B cell (primary cell): ENCODE measurements at regions not wholly inside any gene's neighbourhood (a gene's known extent, or its start where the extent isn't known, plus 50 kb on each side); places are given as distances from the start of the nearest gene placed in this dataset.

Source experiments
- ATAC-seq: fragments of 200-7000 bp; cut with Tn5 transposase; one replicate; pipeline ENCODE4 v1.10.0; 2021; ENCODE audit warnings: low read depth, mild to moderate bottlenecking, moderate number of reproducible peaks, moderate library complexity
- CTCF ChIA-PET: fragments of 350-600 bp; sonication (Branson Sonifier 250); formaldehyde crosslinking; loops from one replicate; lab custom pipeline; 2021; ENCODE audit warnings: antibody characterized with exemption, inconsistent platforms; lab: Charles Lee
- POLR2A ChIA-PET: fragments of 350-600 bp; sonication (Branson Sonifier 250); formaldehyde crosslinking; loops from one replicate; lab custom pipeline; 2021; ENCODE audit warnings: antibody characterized with exemption; lab: Charles Lee
- DNase-seq: peaks from one replicate; pipeline ENCODE4 v3.0.0; 2013
- H2AFZ ChIP-seq: 2 replicates; pipeline ENCODE4 v1.6.1; 2012; ENCODE audit warnings: mild to moderate bottlenecking, low read depth, low read length; ENCODE audit not compliant: insufficient read depth, poor library complexity, severe bottlenecking
- H3K27ac ChIP-seq, 2 donors: 1 replicate in 1 of 2; 2 replicates in 1 of 2; pipeline ENCODE4 v1.5.1; 2012 to 2013; ENCODE audit warnings: low read length in 2 of 2, mild to moderate bottlenecking in 2 of 2, moderate library complexity in 1 of 2
- H3K27me3 ChIP-seq, 4 experiments: fragments of 200-600 bp in 1 of 4; sonication (generic) in 1 of 4; replicated peaks in 1 of 4; 1 replicate in 2 of 4; 2 replicates in 2 of 4; pipeline versions ENCODE4 v1.6.1 to v1.7.0; 2013 to 2016; ENCODE audit warnings: low read length in 3 of 4, mild to moderate bottlenecking in 2 of 4, mixed read lengths in 1 of 4, moderate library complexity in 1 of 4; ENCODE audit not compliant: insufficient read depth in 4 of 4, control insufficient read depth in 3 of 4; ENCODE audit errors: control extremely low read depth in 1 of 4
- H3K36me3 ChIP-seq, 2 experiments: replicated peaks in 1 of 2; 1 replicate in 1 of 2; 2 replicates in 1 of 2; pipeline versions ENCODE4 v1.6.1 to v1.7.1; 2013; ENCODE audit warnings: low read length in 1 of 2; ENCODE audit not compliant: insufficient read depth in 2 of 2, control insufficient read depth in 1 of 2; ENCODE audit errors: control extremely low read depth in 1 of 2, extremely low read depth in 1 of 2
- H3K4me1 ChIP-seq, 2 donors: fragments of 200-600 bp in 1 of 2; sonication (generic) in 1 of 2; 1 replicate in 1 of 2; 2 replicates in 1 of 2; pipeline versions ENCODE4 v1.5.1 to v1.6.1; 2013 to 2017; ENCODE audit warnings: low read length in 2 of 2; ENCODE audit not compliant: control insufficient read depth in 2 of 2, insufficient read depth in 2 of 2
- H3K4me2 ChIP-seq: replicated peaks from 2 replicates; pipeline ENCODE3; 2012; ENCODE audit warnings: mild to moderate bottlenecking, low read depth, low read length; ENCODE audit not compliant: poor library complexity, severe bottlenecking
- H3K4me3 ChIP-seq, 5 experiments: fragments of 200-600 bp in 1 of 5; sonication (generic) in 1 of 5; 1 replicate in 3 of 5; 2 replicates in 2 of 5; pipeline versions ENCODE4 v1.5.1 to v1.7.0; 2011 to 2016; ENCODE audit warnings: low read length in 4 of 5, mild to moderate bottlenecking in 4 of 5, low read depth in 2 of 5, control low read depth in 1 of 5, moderate library complexity in 1 of 5; ENCODE audit not compliant: insufficient read depth in 1 of 5; ENCODE audit errors: control extremely low read depth in 1 of 5, extremely low read depth in 1 of 5
- H3K79me2 ChIP-seq: fragments of 200-600 bp; sonication (generic); one replicate; pipeline ENCODE4 v1.6.0; 2016; ENCODE audit warnings: low read length; ENCODE audit not compliant: control insufficient read depth, insufficient read depth
- H3K9ac ChIP-seq: fragments of 200-600 bp; sonication (generic); 2 replicates; pipeline ENCODE4 v1.6.1; 2017; ENCODE audit warnings: mild to moderate bottlenecking, low read length, moderate library complexity
- H3K9me3 ChIP-seq, 3 donors: one replicate each; pipeline versions ENCODE4 v1.6.1 to v1.7.1; 2013; ENCODE audit warnings: low read length in 2 of 3; ENCODE audit not compliant: control insufficient read depth in 2 of 3, insufficient read depth in 1 of 3; ENCODE audit errors: control extremely low read depth in 1 of 3
- H4K20me1 ChIP-seq: 2 replicates; pipeline ENCODE4 v1.6.0; 2012; ENCODE audit warnings: mild to moderate bottlenecking, low read length; ENCODE audit not compliant: insufficient read depth, control insufficient read depth, poor library complexity, severe bottlenecking
- H3K27ac Mint-ChIP-seq: one replicate; pipeline ENCODE4 v1.8.0; 2021; ENCODE audit warnings: mixed read lengths
- H3K27me3 Mint-ChIP-seq: one replicate; pipeline ENCODE4 v1.8.0; 2021; ENCODE audit warnings: mixed read lengths
- H3K4me1 Mint-ChIP-seq: one replicate; pipeline ENCODE4 v1.8.0; 2021; ENCODE audit warnings: mixed read lengths
- H3K4me3 Mint-ChIP-seq: one replicate; pipeline ENCODE4 v1.8.0; 2021; ENCODE audit warnings: mixed read lengths
- H3K9me3 Mint-ChIP-seq: one replicate; pipeline ENCODE4 v1.8.0; 2022; ENCODE audit warnings: mixed read lengths; ENCODE audit not compliant: insufficient read depth
- CTCF ChIP-seq: fragments of 200-600 bp; IDR thresholded peaks from one replicate; pipeline ENCODE4 v1.8.0; 2022; ENCODE audit warnings: antibody characterized with exemption, mild to moderate bottlenecking
- EZH2 ChIP-seq: IDR thresholded peaks from 2 replicates; pipeline ENCODE4 v1.6.1; 2012; ENCODE audit warnings: borderline replicate concordance, low read depth, mild to moderate bottlenecking, moderate library complexity, low read length; ENCODE audit not compliant: insufficient read depth, poor library complexity, severe bottlenecking
- WGBS: methylation state at CpG from one replicate; pipeline ENCODE4 v1.1.5; 2013; ENCODE audit warnings: missing lambda C conversion rate; ENCODE audit not compliant: insufficient coverage; 5-methylcytosine and 5-hydroxymethylcytosine counted together
- intact Hi-C: fragments of 100-400 bp; cut with micrococcal nuclease; formaldehyde crosslinking; loops from one replicate; pipeline ENCODE4 v1.10.0; 2022

GRCh38 chr14:38524636-38525509, 269.0 kb upstream of the CLEC14A start:
- Histone ChIP-seq H3K4me3 (no peak overlapping the region), H3K36me3 (no peaks in the 10 kb centered on the region), H2AFZ (no peak overlapping the region), H4K20me1 (no peaks in the 10 kb centered on the region), H3K9me3 (peaks cover 0 to 1% (median 0%) of the 10 kb centered on the region in 3 donors), H3K79me2 (no peaks in the 10 kb centered on the region), H3K4me1 (no peaks in the 10 kb centered on the region), H3K27ac (no peak overlapping the region), H3K9ac (no peak overlapping the region), H3K27me3 (no peaks in the 10 kb centered on the region), H3K4me2 (no peak overlapping the region)
- intact Hi-C loops, result no loop called here
- H3K9me3 Mint-ChIP-seq, result no peaks in the 10 kb centered on the region
- no peak overlapping the region for H3K27ac Mint-ChIP-seq
- TF ChIP-seq EZH2, result no peak
- no peak for TF ChIP-seq CTCF
- WGBS, result 83% methylated on average over 1 of the region's 2 CpGs
- H3K4me3 Mint-ChIP-seq, result no peak overlapping the region
- no peaks in the 10 kb centered on the region for H3K4me1 Mint-ChIP-seq
- POLR2A ChIA-PET, result no interaction called here
- CTCF ChIA-PET, result no interaction called here
- DNase-seq (no peak), ATAC-seq (no peak)
- H3K27me3 Mint-ChIP-seq, result no peaks in the 10 kb centered on the region

- Histone ChIP-seq H3K4me1 (no peaks in the 10 kb centered on the region), H3K9me3 (peaks cover 0 to 1% (median 0%) of the 10 kb centered on the region in 3 donors), H3K79me2 (no peaks in the 10 kb centered on the region), H3K4me3 (no peak overlapping the region), H3K36me3 (no peaks in the 10 kb centered on the region), H4K20me1 (no peaks in the 10 kb centered on the region), H3K4me2 (no peak overlapping the region), H2AFZ (no peak overlapping the region), H3K9ac (no peak overlapping the region), H3K27me3 (no peaks in the 10 kb centered on the region), H3K27ac (no peak overlapping the region)
- intact Hi-C loops, result no loop called here
- H3K27ac Mint-ChIP-seq, result no peak overlapping the region
- H3K4me1 Mint-ChIP-seq, result no peaks in the 10 kb centered on the region
- no CpG with 5 or more reads among the region's 3 CpGs for WGBS
- no peak for TF ChIP-seq CTCF
- TF ChIP-seq EZH2, result no peak
- no peaks in the 10 kb centered on the region for H3K27me3 Mint-ChIP-seq
- ChIA-PET POLR2A (no interaction called here), CTCF (no interaction called here)
- no peak overlapping the region for H3K4me3 Mint-ChIP-seq
- DNase-seq (no peak), ATAC-seq (no peak)
- no peaks in the 10 kb centered on the region for H3K9me3 Mint-ChIP-seq
Observed at GRCh38 chr14:38522724-38523123, 266.8 kb upstream of the CLEC14A start.
